ENCODE measurements at regions not wholly inside any gene's neighbourhood (a gene's known extent, or its start where the extent isn't known, plus 50 kb on each side); places are given as distances from the start of the nearest gene placed in this dataset.

GRCh38 chr2:37816686-37817085 is 108.4 kb upstream of the RMDN2 start:
- H3K4me3 ChIP-seq: no peak overlapping the region
- H3K27me3 ChIP-seq: no peaks in the 10 kb centered on the region
- H3K27ac ChIP-seq: no peak overlapping the region
- peaks cover 0 to 9% of the 10 kb centered on the region in 2 donors for H3K9me3 ChIP-seq
- no peaks in the 10 kb centered on the region for H3K36me3 ChIP-seq
- no peaks in the 10 kb centered on the region for H3K4me1 ChIP-seq
- TF ChIP-seq POLR2AphosphoS5 (IDR thresholded peaks at IDR 0.05) (no peak), POLR2A (IDR thresholded peaks at IDR 0.05) (no peak)
- TF ChIP-seq, protein P1, sequence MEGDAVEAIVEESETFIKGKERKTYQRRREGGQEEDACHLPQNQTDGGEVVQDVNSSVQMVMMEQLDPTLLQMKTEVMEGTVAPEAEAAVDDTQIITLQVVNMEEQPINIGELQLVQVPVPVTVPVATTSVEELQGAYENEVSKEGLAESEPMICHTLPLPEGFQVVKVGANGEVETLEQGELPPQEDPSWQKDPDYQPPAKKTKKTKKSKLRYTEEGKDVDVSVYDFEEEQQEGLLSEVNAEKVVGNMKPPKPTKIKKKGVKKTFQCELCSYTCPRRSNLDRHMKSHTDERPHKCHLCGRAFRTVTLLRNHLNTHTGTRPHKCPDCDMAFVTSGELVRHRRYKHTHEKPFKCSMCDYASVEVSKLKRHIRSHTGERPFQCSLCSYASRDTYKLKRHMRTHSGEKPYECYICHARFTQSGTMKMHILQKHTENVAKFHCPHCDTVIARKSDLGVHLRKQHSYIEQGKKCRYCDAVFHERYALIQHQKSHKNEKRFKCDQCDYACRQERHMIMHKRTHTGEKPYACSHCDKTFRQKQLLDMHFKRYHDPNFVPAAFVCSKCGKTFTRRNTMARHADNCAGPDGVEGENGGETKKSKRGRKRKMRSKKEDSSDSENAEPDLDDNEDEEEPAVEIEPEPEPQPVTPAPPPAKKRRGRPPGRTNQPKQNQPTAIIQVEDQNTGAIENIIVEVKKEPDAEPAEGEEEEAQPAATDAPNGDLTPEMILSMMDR (IDR thresholded peaks at IDR 0.05): no peak
- intact Hi-C loops (cut with DNase I; ENCODE audit: low total_unique reads): no loop called here
- DNase-seq (ENCODE audit: low spot score in 2 of 2): no peak

DNA sequence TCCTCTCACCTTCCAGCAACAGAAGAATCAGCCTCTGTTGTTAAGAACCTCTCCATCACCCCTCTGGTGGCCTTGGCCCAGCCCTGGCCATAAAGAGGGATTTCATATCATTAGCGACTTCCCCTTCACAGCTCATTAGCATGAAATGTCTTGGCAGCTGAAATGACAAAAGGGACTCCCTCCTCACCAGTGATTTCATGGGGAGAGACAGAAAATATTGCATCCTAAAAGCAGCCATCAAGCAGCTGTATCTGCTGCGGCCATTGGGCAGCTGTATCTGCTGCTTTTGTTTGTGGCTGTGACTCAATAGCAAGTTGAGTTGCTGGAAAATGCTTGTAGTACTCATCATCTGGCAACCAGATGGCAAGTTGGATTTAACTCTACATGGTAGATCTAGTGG is 105.9 kb upstream of the RMDN2 start:
- no peaks in the 10 kb centered on the region for H3K27me3 ChIP-seq
- no peak for DNase-seq (ENCODE audit: low spot score in 2 of 2)
- no peaks in the 10 kb centered on the region for H3K4me1 ChIP-seq
- H3K4me3 ChIP-seq: no peak overlapping the region
- TF ChIP-seq POLR2AphosphoS5 (IDR thresholded peaks at IDR 0.05): no peak
- TF ChIP-seq, protein P1 (IDR thresholded peaks at IDR 0.05): no peak
- no peak for TF ChIP-seq POLR2A (IDR thresholded peaks at IDR 0.05)
- intact Hi-C loops (cut with DNase I; ENCODE audit: low total_unique reads): no loop called here
- no peaks in the 10 kb centered on the region for H3K36me3 ChIP-seq
- peaks cover 0 to 9% of the 10 kb centered on the region in 2 donors for H3K9me3 ChIP-seq
- H3K27ac ChIP-seq: no peak overlapping the region

DNA sequence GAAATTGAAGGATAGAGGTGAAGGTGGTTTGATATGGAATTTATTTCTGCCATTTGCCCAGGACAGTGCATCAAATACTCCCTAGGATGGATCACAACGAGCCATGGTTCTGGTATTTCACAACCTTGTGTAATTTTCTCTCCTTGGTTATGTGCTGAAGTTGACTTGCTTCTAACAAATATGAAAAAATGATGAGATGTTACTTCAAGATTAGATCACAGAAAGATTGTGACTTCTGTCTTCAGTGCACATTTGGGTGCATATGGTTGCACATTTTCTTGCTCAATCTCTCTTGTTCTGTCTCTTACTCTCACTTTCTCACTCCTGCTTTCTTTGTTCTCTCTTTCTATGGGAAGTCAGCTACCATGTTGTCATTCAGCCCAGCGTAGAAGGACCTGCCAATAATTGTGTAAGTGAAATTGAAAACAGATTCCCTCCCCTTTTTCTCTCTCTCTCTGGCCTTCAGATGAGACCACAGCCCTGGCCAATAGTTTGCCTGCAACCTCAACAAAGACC is 104.6 kb upstream of the RMDN2 start:
- intact Hi-C loops (cut with DNase I; ENCODE audit: low total_unique reads): no loop called here
- TF ChIP-seq, protein P1 (IDR thresholded peaks at IDR 0.05): no peak
- no peak for TF ChIP-seq POLR2AphosphoS5 (IDR thresholded peaks at IDR 0.05)
- no peak for TF ChIP-seq POLR2A (IDR thresholded peaks at IDR 0.05)
- H3K27me3 ChIP-seq: no peaks in the 10 kb centered on the region

GRCh38 chr2:37825586-37825985 is 99.5 kb upstream of the RMDN2 start:
- H3K27me3 ChIP-seq: no peaks in the 10 kb centered on the region
- H3K4me3 ChIP-seq: no peak overlapping the region
- DNase-seq (ENCODE audit: low spot score in 2 of 2): no peak
- intact Hi-C loops (cut with DNase I; ENCODE audit: low total_unique reads): no loop called here
- H3K9me3 ChIP-seq: peaks cover 0 to 6% of the 10 kb centered on the region in 2 donors
- TF ChIP-seq POLR2AphosphoS5 (IDR thresholded peaks at IDR 0.05) (no peak), POLR2A (IDR thresholded peaks at IDR 0.05) (no peak)
- TF ChIP-seq, protein P1 (IDR thresholded peaks at IDR 0.05): no peak
- no peaks in the 10 kb centered on the region for H3K36me3 ChIP-seq
- no peaks in the 10 kb centered on the region for H3K4me1 ChIP-seq
- H3K27ac ChIP-seq: no peak overlapping the region

More for the DNA sequence above, 104.6 kb upstream of the RMDN2 start:
- H3K4me1 ChIP-seq: no peaks in the 10 kb centered on the region
- no peak for DNase-seq (ENCODE audit: low spot score in 2 of 2)
- peaks cover 0 to 9% of the 10 kb centered on the region in 2 donors for H3K9me3 ChIP-seq
- H3K27ac ChIP-seq: no peak overlapping the region
- no peaks in the 10 kb centered on the region for H3K36me3 ChIP-seq
- no peak overlapping the region for H3K4me3 ChIP-seq

- intact Hi-C loops (cut with DNase I; ENCODE audit: low total_unique reads): no loop called here
- Histone ChIP-seq H3K4me1 (no peaks in the 10 kb centered on the region), H3K27ac (no peak overlapping the region), H3K27me3 (no peaks in the 10 kb centered on the region), H3K4me3 (no peak overlapping the region), H3K9me3 (no peaks in the 10 kb centered on the region), H3K36me3 (no peaks in the 10 kb centered on the region)
- TF ChIP-seq POLR2AphosphoS5 (IDR thresholded peaks at IDR 0.05) (no peak), POLR2A (IDR thresholded peaks at IDR 0.05) (no peak)
- TF ChIP-seq, protein P1 (IDR thresholded peaks at IDR 0.05): no peak
- DNase-seq (ENCODE audit: low spot score in 2 of 2): no peak
These were observed 98.5 kb upstream of the RMDN2 start for GRCh38 chr2:37826611-37827010.
